ENCODE measurements at regions not wholly inside any gene's neighbourhood (a gene's known extent, or its start where the extent isn't known, plus 50 kb on each side); places are given as distances from the start of the nearest gene placed in this dataset.

GRCh38 chr16:79918916-79919315, 318.4 kb upstream of the MAF start:
- FAIRE-seq, result no peak

DNA sequence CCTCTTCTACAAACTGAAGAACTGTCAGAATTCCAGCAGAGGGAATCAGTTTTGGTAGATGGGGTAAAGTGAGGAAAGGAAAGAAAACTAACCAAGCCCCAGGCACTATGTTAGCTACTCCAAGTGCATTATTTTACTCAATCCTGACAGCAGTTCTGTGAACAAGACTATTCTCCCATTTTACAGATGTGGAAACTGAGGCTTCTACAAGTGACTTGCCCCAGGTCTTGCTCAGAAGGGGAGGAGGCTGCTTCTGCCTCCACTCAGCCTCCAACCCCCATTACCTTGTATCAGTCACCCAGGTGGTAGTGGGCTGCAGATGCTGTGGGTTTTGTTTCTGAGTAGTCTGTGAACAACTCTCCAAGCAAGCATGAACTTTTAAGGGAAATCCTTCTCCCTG, 315.2 kb upstream of the MAF start:
- FAIRE-seq, result no peak

DNA sequence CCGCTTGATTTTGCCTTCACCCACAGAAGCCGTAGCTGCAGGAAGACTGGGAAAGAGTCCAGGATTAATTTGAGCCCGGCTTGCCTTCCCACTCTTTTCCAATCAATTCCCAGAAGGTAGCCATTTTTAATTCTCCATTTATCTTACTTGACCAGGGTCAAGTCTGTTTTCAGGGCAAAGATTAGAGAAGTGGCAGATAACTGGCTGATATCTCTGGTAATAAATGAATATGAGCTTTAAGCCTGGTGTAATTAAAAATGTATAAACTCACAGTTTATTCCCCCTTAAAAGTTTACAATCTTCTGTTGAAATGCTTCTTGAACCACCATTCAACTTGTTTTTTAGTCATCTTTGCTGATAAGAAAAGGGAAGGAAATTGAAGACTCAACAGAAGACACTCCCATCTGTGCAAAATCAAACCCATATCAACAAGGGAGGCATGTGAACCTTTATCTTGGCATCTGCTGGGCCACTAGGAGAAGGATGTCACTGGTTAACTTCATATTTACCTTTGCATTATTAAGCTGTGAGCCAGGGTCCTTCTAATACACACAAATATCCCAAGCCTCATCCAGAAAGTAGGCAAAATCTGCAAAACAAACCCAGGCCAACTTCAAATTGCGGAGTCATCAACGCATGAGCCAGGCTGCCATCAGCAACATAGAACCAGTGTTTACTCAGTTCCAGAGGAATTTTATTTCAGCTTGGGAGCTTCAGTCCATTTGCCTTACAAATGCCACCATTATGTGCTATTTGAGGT, 314.6 kb upstream of the MAF start:
- no peak for FAIRE-seq

GRCh38 chr16:79912592-79913310, 312.2 kb upstream of the MAF start:
- FAIRE-seq, result no peak

- FAIRE-seq, result no peak
These were observed 311.1 kb upstream of the MAF start for GRCh38 chr16:79911660-79912059.

GRCh38 chr16:79909571-79909970, 309.0 kb upstream of the MAF start:
- no peak for FAIRE-seq

GRCh38 chr16:79903471-79903870, 302.9 kb upstream of the MAF start:
- no peak for FAIRE-seq

DNA sequence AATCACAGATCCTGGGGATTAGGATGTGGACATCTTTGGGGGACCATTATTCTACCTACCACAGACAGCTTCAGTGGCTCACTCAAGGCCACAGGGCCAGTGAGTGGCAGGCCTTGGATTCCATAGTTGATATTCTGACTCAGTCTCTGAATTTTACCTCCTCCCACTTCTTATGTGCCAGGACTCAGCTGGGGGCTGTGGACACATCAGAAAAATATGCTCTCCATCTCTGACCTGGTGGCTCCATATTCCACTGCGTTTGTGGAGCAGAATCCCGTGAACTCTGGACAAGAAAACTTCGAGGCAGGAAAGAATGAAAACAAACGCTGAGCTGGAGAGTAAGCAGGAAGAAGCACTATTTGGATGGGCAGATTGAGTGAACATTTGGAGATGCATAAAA, 301.8 kb upstream of the MAF start:
- FAIRE-seq, result no peak

- no peak for FAIRE-seq
These were observed 301.0 kb upstream of the MAF start for GRCh38 chr16:79901522-79901921.

GRCh38 chr16:79899716-79900115, 299.2 kb upstream of the MAF start:
- no peak for FAIRE-seq

GRCh38 chr16:79899316-79899715, 298.8 kb upstream of the MAF start:
- FAIRE-seq, result no peak

DNA sequence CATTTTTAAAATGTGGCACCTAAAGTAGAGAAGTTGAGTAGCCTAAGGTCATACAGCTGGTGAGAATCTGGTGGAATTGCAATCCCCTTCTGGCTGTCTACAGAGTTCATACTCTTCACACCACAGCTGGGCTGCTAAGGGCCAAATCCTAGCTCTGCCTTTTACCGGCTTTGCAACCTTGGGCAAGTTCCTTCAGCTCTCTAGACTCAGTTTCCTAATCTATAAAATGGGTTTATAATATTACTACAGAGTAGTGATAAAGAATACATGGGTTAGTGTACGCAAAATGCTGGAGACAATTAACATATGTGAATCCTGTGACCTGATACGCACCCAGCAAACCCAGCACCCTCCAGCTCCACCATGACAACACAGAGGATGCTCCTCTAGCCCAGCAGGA, 298.2 kb upstream of the MAF start:
- no peak for FAIRE-seq

- no peak for FAIRE-seq
These were observed 297.1 kb upstream of the MAF start for GRCh38 chr16:79897453-79898146.

DNA sequence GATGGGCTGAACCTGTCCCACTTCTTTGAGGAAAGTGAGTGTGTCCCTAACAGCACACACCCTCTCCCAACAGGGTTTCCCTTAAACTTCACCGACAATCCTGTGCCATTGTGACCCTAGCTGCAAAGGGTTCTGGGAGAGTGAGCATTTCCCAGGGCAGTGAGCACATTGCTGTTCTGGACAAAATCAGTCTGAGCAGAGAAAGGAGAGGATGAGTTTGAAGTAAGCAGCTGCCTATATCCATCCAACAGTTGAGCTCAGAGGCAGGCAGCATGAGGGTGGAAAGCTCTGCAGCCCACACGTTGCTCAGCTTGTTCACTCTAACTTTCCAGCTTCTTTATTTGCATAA, 296.5 kb upstream of the MAF start:
- no peak for FAIRE-seq

DNA sequence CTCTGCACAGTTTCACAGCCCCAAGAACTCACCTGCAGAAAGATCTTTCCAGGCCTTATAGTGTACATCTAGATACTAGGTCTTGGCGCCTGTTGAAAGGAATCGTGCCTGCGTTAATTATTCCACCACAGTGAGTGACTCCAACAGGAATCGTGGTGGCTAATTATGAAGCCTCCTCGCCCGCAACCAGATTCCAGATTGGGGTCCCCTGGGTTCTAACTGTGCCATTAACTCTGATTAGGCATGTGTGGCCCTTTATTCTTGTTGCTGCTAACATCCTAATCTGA, 295.3 kb upstream of the MAF start:
- FAIRE-seq, result no peak

DNA sequence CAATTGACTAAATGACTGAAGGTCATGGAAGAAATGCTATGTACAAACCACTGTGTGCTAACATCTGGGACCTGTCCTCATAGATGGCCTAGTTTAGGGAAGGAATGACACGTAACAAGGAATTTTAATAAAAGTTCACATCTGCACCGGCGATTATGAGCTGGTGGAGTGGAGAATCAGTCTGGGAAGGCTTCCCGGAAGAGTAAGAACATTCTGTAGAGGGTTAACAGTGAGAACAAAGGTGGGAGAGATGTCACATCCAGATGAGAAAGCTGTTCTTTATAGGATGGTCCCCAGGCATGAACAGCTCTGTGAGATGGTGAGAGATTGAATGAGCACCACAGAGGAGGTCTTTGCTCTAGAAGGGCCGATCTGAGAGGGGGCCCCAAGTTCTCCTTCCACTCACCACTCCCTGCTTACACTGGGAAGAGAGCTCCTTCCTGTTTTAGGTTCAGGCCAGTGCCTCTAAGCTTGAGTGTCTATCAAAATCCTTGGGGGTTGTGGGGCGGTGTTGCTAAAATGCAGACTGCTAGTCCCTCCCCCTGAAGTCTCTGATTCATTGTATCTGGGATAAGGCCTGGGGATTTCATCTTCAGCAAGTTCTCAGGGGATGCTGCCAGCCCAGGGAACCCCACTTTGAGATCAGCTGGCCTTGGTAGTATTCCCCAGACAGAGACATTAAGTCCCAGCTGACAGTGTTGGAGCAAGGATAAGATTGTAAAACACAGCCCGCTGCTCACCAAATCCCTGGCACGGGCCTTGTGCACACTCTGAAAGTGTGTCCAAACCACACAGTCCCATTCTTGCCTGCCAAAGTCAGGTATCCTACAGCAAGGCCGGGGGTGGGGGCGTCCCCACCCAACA, 294.7 kb upstream of the MAF start:
- FAIRE-seq, result no peak

GRCh38 chr16:79893445-79893844, 292.9 kb upstream of the MAF start:
- no peak for FAIRE-seq

- no peak for FAIRE-seq
These were observed 291.7 kb upstream of the MAF start for GRCh38 chr16:79892278-79892677.

- FAIRE-seq, result no peak
These were observed 290.9 kb upstream of the MAF start for GRCh38 chr16:79891458-79891857.

DNA sequence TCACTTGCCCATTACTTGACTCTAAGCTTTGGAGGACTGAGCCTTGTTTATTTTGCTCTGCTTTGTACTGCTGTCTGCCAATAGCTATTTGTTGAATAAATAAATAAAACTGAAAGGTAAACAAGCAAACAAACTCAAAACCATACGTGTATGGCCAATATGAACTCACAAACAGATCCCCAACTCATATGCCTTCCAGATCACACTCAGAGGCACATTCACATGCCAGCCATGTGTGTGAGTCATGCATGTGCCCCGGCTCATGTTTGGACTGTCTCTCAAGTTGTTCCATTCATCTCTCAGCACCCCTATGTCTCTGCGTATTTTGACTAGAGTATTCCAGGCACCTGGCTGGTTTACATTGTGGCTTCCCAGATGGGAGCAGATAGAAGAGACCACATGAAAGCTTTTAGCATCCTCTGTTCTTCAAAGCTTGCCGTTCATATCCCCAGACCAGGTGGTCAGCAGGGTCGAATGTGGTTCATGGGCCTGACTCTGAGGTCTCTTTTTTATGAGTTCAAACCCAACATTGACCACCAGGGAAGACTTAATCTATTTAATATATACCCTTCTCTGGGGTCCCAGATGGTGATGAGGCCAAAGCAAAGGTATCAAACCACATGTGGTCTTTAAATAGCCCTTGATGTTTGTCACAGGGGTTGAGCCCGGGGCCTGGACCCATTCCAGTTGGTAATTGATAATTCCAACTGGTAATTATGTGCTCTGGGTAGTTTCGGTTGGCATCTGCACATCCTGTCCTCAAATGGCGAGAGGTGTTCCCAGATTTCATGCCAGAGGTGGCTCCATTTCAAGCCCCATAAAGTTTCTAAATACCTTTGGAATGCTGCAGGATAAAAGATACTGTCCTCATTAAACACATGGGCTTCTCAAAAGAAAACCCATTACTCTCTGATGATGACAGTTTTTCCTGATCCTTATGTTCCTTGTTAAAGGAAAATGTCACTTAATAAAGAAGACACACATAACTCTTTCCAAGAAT, 287.3 kb upstream of the MAF start:
- no peak for FAIRE-seq

DNA sequence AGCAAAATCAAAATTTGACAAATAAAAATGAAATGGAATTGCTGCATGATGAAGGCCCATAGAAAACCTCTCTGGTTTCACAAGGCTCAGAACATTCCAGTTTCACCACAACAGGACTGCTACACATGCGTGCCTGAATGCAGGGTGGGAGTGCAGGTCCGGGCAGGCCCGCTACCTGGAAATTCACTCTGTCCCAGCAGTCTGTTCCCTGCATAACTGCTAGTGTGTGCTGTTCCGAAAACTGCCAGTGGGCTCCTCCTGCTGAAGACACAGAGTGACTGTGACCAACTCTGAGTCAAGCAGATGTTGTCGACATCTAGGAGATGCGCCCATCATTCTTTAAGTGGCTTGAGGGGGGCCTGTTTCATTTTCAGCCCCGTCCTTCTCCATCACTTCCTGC, 284.8 kb upstream of the MAF start:
- no peak for FAIRE-seq

GRCh38 chr16:79883494-79883893, 283.0 kb upstream of the MAF start:
- no peak for FAIRE-seq
